Femur (tissue), 1 donor: ENCODE measurements at regions not wholly inside any gene's neighbourhood (a gene's known extent, or its start where the extent isn't known, plus 50 kb on each side); places are given as distances from the start of the nearest gene placed in this dataset.

Source experiments
- DNase-seq: peaks from one replicate; pipeline ENCODE4 v3.0.0-alpha.2; 2017

DNA sequence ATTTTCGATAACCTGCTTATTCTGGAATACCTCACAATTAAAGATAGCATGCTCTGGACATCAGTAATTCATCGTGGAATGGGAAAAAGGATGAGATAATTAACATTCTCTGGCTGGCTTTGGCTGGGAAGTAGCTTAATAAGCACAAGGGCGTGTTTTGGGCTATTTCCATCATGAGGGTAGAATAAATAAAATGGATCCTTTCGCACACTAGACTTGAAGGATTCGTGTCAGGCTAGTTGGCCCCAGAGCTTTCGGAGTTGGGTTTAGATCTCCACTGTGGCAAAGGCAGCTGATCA, 151.2 kb upstream of the ADRA1B start:
- no peak for DNase-seq

DNA sequence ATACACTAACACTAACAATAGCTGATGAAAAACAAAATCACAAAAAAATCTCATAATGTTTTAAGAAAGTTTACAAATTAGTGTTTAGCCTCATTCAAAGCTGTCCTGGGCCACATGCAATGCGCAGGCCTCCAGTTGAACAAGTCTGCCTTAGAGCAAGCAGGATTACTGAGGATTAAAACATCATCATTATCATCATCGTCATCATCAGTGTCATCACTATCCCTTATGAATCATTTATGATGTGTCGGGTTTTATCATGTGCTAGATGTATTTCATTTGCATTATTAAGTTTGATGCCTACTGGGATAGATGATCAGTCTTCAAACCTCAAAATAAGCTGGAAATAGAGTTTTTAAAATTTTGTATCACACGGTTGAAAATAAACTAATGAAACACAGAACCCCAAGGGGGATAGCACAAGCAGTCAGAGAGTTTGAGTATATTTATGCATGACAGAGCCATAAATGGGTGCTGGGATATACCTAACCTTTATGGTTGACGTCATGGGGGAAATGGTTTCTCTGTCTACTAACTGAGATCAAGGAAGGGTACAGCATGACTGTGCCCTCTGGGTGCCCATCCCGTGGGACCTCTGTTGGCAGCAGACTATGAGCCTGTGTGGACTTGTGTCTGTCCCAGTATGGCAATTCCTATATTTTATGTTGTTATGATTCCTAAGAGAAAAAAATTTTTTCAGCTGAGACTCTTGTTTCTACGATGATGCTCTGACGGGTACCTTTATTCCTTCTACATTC, 150.3 kb upstream of the ADRA1B start:
- no peak for DNase-seq

DNA sequence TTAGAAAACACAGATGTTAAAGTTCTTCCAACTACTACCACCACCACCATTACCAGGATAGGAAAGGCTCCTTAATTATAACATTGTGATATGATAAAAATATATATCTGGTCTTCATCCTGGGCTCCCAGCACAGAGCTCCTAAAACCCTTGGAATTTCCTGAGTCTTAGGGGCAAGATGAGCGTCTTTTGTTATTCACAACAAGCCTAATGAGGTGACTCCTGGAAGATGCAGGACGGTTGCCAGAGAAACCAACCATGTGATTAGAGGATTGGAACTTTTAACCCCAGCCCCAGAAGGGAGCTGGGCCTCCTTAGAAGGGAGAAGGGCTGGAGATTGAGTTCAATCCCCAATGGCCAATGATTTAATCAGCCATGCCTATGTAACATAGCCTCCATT, 148.0 kb upstream of the ADRA1B start:
- DNase-seq, result no peak

DNA sequence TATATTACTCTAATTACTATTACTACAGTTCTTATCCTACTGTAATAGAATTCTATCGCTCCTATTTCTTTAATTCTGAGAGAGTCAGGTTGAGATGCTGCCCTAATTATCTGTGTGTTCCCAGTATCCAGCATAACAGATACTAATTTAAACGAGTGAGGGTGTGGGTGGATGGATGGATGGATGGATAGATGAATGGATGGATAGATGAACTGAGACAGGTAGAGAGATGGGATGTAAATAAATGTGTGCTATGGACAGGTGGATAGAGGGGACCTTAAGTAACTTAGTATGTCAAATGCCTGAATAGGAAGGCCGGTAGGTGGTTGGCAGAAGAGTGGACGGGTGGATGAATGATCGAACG, 143.6 kb upstream of the ADRA1B start:
- no peak for DNase-seq

DNA sequence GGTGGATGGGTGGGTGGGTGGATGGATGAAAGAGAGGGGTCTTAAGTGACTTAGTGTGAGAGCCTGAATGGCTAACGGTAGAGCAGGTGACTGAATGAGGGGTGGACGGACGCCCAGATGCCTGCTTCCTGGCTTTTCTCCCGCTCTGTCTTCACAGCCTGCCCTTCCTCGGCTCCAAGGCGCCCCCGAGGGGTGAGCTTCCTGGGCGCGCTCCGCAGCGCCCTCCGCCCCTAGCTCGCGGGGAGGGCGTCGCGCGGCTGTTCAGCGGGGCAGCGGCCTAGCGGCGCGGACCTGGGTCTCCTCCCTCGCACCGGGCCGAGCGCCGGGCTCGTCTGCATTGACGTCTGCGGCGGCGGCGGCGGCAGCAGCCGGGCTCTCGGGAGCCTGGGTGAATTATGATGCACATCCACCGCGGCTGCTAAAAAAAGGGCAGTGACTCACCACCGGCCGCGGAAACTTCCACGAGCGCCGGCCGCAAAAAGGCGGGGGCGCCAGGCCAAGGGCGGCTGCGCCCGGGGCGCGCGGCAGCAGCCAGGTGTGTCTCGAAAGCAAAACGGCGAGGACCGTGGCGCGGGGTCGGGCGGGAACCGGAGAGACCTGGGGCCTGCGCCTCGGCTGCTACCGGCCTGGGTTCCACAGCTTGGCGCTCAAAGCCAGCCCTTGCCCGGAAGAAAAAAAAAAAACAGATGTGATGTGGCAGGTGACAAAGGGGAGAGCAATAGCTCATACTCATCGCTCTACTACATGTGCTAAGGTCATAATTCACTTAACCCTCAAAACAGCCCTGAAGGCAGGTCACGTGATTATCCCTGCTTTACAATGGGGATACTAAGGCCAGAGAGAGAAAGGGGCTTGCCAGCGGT, 143.0 kb upstream of the ADRA1B start:
- DNase-seq, result peak; percentile 84

DNA sequence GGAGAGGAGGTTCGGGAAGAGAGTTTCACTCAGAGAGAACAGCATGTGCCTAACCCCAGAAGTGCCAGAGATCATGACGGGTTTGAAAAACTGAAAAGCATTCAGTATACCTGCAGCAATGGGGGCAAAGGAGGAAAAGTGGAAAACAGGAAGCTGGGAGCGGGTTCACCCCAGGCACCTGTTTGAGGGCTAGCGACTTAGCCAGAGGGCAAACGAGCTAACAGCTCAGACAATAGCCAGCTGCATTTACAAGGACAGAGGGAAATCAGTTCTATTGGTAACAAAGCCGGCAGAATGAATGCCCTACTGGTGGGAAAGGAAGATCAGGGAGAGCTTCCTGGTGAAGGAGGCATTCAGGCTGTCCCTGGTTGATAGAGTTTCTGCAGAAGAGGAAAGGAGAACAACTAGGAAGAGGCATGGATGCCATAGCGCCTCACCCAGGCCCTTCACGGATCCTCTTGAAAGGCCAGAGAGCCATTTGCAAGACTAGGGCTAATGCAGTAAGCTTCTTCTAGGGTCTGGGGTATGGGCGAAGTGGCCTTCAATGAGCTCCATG, 141.7 kb upstream of the ADRA1B start:
- DNase-seq, result no peak

DNA sequence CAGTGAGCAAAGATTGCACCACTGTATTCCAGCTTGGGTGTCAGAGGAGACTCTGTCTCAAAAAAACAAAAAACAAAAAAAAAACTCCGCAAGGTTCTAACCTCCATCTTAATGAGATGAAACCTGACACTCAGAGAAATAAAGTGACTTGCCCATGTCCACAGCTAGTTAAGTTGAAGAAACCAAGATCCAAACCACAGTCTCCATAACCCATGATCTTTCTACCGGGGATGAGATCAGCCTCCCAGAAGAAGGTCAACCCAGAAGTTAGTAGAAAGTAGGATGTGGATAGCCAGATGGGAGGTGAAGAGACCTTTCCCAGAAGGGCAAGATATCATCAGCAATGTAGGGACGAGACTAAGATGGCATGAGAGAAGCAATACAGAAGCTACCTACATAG, 140.4 kb upstream of the ADRA1B start:
- no peak for DNase-seq

DNA sequence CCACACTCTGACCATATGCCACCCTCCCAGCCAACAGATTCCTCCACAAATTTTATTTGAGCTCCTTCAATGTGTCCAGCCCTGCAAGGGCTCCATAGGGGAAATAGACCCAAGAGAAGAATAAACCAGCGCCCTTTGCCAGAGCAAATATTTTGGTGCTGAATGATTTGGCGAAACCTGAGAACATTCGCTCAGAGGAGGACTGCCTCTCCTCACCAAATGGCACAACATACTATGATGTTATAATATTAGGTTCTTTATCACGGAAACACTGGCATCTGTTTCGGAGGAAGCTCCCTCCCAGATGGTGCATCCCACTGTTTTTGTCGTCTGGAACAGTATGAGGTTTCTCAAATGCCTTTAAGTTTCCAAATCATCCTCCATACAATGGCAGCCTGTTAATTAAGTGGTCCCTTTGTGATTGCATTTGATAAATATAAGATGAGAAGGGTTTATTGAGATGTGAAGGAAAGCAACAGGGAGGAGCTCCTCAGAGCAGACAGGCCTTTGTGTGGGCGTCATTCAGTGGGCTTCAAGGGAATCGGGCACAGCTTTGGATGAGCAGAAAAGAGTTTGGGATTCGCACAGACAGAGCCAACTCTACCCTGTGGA, 139.1 kb upstream of the ADRA1B start:
- no peak for DNase-seq

DNA sequence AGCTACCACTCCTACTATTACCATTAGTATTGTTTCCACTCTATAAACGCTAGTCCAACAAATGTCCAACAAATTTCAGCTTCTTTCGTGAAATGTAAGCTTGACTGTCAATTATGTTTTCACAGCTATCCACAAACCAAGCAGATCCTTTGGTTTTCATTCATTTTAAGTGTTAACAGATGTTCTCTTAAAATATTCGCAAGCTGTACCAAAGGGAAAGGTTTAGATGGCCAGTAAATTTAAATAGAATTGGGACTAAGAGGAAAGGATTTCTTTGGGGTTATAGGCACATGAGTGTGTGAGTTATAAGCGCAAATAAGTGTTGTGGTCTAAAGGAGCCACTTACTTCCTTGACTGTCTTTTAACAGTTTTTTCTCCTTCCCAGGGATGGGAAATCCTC, 136.8 kb upstream of the ADRA1B start:
- DNase-seq, result no peak

DNA sequence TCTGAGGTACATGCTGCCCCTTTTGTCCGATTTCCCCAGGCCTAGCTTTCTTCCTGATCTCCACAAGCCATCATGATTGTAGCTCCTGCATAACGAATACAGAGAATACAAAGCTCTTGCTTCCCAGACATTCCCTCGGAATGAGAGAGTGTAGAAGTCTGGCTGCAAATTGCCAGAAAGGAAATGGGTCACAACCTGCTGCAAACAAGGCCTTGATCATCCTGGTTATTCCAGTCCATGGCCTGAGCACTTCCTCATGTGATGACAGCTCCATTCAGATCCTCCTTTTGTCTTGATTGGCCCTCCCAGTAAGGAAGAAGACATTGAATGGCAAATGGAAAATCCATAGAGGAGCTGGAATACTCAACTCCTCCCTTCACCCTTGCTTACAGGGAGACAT, 136.0 kb upstream of the ADRA1B start:
- no peak for DNase-seq

DNA sequence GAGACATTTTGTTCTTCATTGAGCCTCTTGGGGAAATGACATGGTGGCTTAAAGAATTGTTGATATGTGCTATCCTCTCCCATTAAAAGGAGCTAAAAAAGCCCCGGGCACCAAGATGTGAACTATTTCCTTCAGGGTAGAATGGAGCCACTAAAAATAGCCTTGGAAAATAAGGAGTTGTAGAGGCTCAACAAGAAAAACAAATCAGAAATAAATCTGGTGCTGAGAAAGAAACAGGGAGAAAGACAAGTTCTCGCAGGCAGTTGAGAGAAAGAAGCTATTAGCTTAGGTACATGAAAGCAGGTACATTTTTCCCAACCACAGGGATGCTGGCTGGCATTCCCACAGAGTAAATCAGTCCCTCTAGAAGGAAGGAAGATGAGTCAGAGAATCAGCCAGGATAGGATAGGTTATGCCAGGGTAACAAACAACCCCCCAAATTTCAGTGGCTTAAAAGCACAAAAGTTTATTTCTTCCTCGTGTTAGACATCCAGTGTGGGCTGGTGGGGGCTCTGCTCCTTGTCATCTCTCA, 134.6 kb upstream of the ADRA1B start:
- DNase-seq, result no peak

DNA sequence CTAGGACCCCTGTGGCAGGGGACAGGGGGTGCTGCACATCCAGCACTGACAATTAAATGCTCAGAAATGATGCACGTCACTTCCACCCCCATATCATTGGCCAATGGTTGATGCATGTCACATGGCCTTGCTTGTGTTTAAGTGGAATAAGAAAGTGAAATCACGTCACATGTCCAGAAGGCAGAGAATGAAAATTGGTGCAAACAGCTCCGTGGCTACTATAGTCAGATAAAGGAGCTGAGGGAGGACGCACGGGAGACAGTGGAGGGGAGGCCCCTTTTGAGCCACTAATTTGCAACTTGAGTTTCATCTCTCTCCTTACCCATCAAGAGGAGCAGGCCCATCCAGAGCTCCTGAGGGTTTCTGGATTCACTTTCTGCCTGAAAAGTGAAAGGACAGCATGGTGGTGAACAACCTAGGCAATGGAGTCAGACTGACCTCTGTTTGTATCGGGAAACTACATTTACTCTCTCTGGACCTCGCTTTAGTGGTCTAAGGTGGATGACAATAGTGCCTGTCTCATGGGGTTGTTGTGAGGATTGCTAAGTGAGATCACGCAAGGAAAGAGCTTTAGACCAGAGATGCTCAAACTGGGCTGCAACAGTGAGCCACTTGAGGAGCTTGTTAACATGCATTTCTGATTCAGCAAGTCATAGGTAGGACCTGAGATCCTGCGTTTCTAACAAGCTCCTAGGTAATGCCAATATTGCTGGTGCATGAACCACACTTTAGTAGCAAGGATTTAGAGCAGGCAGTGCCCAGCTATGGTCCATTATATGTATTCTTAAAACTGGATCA, 133.9 kb upstream of the ADRA1B start:
- no peak for DNase-seq

DNA sequence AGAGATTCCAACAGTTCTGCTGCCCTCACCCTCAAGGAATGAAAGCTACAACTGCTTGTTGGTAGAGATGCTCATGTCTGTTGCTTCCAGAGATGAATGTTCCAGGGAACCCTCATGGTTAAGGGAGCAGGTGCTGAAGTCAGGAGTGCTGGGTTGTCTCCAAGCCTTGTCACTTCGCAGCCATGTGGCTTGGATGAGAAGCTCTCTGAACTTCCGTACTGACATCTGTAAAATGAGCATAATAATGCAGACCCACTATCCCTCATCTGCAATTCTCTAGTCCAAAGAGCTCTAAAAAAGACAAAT, 133.3 kb upstream of the ADRA1B start:
- no peak for DNase-seq

DNA sequence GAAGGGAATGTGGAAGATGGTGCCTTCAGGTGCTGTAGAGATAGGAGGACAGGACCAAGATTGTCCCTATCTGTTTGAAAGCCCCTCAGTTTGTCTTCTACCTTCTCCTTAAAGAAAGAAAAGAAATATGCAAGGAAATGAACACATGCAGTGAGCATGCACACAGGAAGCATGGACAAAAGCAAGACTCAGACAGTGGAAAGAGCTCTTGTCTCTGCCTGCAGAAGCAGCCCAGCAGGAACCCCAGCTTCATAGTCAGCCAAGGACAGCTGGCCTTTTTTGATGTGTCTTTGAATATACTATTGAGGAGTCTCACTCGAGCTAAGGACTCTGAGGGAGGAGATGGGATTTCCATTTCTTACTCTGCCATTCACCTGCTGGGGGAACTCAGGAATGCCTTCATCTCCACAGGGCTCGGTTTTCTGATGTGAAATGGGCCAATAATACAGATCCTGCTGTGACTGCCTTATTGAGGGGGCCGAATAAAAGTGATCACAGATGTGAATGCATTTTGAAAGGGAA, 132.5 kb upstream of the ADRA1B start:
- no peak for DNase-seq

DNA sequence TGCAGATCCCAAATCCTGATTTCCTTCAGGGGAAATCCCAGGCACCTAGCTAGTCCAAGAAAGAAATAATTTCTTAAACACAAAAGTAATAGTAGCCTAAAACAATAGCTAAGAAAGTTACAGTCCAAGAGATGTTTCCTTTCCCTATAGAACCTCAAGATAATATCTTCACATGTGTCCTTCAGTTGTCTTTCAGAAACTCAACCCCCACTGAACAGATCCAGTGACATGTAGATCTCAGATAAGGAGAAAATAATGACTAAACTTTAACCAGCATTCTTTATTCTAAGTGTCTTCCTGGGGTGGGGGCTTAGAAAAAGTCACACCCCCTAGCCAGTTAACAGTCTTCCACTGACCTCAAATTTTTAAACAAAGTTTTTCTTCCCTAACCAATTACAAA, 131.3 kb upstream of the ADRA1B start:
- no peak for DNase-seq

DNA sequence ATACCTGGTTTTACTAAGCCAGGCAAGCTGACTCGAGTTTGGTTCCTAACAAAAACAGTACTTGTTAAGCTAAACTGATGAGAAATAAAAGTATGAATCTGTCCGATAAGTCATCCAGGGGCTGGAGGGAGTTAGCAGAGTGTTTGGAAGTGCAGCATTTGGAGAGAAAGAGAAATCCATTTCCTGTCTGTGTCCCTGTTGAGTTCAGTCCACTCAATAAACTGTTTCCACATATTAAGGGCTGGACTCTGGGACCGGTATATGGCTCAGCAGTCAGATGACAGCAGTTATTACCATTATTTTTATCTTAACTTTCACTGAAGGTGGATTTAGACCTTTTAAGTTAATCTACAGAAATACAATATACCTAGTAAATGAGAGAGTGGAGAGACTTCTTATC, 130.6 kb upstream of the ADRA1B start:
- no peak for DNase-seq

DNA sequence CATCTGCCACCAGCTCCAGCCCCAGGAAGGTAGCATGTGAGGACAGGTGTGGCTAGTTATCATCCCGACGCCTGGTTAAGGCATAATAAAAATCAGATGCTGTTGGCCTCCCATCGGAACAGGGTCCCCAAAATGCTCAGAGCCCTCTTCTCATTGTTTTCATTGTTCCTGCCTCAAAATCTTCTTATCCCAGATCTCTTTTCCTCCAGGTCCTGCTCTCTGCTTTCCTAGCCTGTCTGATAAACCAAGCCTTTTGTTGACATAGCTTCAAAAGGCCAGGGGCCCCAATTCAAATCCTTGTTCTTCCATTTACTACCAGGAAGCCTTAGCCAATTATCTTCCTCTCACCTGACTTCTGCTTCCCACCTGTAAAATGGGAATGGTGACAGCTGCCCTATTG, 130.1 kb upstream of the ADRA1B start:
- DNase-seq, result no peak

DNA sequence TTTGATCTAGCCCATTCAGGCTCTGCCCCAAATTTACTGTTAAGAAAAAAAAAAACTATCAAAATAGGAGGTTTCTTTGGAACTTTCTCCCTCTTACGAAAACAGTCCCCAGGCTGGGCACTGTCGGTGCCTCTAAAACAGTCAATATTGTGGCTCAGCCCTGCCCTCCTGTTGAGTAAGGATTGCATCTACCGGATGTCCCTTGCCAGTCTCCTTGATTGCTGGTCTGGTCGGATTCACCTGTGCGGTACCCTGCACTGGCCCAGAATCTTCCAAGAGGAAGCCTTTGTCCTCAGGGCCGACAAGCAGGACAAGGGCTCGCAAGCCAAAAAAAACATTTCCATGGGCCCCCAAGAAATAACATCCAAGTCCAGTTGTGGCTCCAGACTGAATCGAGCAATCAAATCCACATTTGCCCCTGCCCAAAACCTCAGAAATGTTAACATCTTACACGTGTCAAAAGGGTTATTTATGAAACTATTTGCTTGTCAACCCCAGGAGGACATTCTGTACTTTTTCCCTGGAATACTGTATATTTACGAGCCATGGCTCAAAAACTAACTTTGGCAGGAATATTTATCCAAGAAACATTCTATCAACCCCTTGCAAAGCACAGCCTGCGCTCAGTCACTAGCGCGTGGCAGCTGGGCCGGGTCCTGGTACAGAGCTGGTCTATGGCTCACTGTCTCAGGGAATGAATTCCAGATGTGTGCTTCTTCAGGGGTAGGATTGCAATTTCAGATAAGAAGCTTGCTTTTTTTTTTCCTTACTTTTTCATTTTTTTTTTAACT, 129.2 kb upstream of the ADRA1B start:
- no peak for DNase-seq

DNA sequence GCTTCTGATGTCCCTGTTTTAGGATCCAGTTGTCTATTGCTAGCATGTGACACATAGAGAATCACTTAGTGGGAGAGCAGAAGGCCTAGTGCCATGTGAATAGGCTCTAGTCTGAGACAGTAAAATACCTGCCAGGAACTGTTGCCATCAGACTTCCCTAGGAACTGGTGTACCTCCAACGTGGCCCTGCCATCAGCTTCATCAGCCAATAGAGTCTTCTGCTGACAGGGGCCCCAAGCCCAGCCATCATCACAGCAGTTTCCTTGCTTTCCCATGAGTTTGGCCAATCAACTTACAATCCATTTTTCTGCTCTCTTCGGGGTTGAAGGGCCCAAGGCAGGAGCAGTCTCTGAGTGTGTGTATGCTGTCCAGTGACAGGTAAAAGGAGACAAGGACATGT, 128.4 kb upstream of the ADRA1B start:
- no peak for DNase-seq

DNA sequence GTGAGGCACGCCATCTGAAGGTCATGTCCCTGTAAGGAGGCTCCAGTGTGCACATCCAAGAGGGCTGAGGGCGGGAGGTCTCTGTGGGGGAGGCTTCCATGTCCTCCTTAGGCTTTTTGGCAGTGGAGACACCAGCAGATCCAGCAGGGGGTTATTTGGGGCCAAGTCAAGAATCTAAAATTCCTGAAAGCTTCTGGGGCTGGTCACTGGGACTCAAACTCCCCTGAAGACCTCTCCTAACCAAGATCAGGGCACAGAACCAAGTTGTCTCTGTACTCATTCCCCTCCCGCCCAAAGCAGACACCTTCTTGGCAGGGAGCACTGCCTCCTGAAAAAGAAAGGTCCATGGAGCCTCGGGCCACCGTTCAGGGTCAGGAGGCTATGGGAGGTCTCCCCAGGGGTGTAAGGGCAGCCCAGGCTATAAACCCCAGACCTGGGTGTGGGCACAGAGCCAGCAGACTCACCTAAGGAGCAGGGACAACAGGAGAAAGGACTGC, 127.4 kb upstream of the ADRA1B start:
- no peak for DNase-seq

DNA sequence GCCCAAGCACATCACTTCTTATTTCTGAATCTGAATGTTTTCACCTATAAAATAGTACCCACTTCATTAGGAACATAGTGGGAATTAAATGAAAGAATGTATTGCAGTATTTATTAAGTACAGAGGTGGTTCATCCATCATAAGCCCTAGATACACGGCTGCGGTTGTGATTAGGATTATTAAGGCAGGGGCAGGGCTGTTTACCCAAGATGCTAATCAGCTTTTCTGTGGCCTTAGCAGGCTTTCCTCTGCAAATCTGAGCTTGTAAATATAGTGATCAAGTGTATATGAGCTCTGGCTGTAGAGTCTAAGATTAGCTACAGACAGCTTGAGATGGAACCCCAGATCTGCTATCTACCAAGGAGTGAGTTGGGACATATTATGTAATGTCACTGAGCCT, 124.1 kb upstream of the ADRA1B start:
- no peak for DNase-seq
